T-helper 1 cell treated with Interleukin-12 subunit alpha and Interleukin-12 subunit beta and Interleukin-4 antibody, amounts not matched to agents 30 ng/mL and 1 ng/mL, for 36 hours (primary cell): ENCODE measurements at regions not wholly inside any gene's neighbourhood (a gene's known extent, or its start where the extent isn't known, plus 50 kb on each side); places are given as distances from the start of the nearest gene placed in this dataset.
"Not testable (repeated sequence)": the region's sequence is repeated elsewhere in the genome, so short reads cannot be mapped to it uniquely, and the experiment has no call there.

Experiments
- intact Hi-C: fragments of 100-400 bp; cut with micrococcal nuclease; formaldehyde crosslinking; loops from one replicate; pipeline ENCODE4 v1.15.1; 2024

GRCh38 chr10:109104806-109105205 is 818.5 kb downstream of the XPNPEP1 start:
- intact Hi-C loops = no loop called here

- intact Hi-C loops = no loop called here
These were observed 820.0 kb downstream of the XPNPEP1 start for GRCh38 chr10:109103278-109103677.

GRCh38 chr10:109089779-109090178 is 833.5 kb downstream of the XPNPEP1 start:
- intact Hi-C loops = no loop called here

- intact Hi-C loops = no loop called here
These were observed 851.8 kb downstream of the XPNPEP1 start for GRCh38 chr10:109071539-109071938.

- intact Hi-C loops = no loop called here
These were observed 852.8 kb downstream of the XPNPEP1 start for GRCh38 chr10:109070492-109070891.

- intact Hi-C loops = no loop called here
These were observed 856.3 kb downstream of the XPNPEP1 start for GRCh38 chr10:109067031-109067430.

- intact Hi-C loops = no loop called here
These were observed 857.5 kb downstream of the XPNPEP1 start for GRCh38 chr10:109065821-109066220.

- intact Hi-C loops = no loop called here
These were observed 860.9 kb downstream of the XPNPEP1 start for GRCh38 chr10:109062371-109062770.

GRCh38 chr10:109055243-109055642 is 868.1 kb downstream of the XPNPEP1 start:
- intact Hi-C loops = no loop called here

- intact Hi-C loops = no loop called here
These were observed 875.5 kb downstream of the XPNPEP1 start for GRCh38 chr10:109047856-109048255.

GRCh38 chr10:109046427-109046826 is 876.9 kb downstream of the XPNPEP1 start:
- intact Hi-C loops = not testable (repeated sequence)

GRCh38 chr10:109040622-109041021 is 882.7 kb downstream of the XPNPEP1 start:
- intact Hi-C loops = no loop called here

GRCh38 chr10:109037978-109038377 is 885.3 kb downstream of the XPNPEP1 start:
- intact Hi-C loops = no loop called here

GRCh38 chr10:109030581-109031210 is 892.6 kb downstream of the XPNPEP1 start:
- intact Hi-C loops = no loop called here

- intact Hi-C loops = no loop called here
These were observed 893.4 kb downstream of the XPNPEP1 start for GRCh38 chr10:109029870-109030269.

GRCh38 chr10:109027534-109028185 is 895.7 kb downstream of the XPNPEP1 start:
- intact Hi-C loops = no loop called here

GRCh38 chr10:109025172-109025571 is 898.1 kb downstream of the XPNPEP1 start:
- intact Hi-C loops = no loop called here

- intact Hi-C loops = no loop called here
These were observed 900.8 kb downstream of the XPNPEP1 start for GRCh38 chr10:109022417-109023049.

- intact Hi-C loops = no loop called here
These were observed 904.3 kb downstream of the XPNPEP1 start for GRCh38 chr10:109019001-109019424.

- intact Hi-C loops = no loop called here
These were observed 915.8 kb downstream of the XPNPEP1 start for GRCh38 chr10:109007514-109007913.

GRCh38 chr10:108990441-108990840 is 932.9 kb downstream of the XPNPEP1 start:
- intact Hi-C loops = no loop called here

GRCh38 chr10:108989976-108990375 is 933.3 kb downstream of the XPNPEP1 start:
- intact Hi-C loops = no loop called here

GRCh38 chr10:108982159-108982558 is 941.2 kb downstream of the XPNPEP1 start:
- intact Hi-C loops = no loop called here
